ENCODE measurements at regions not wholly inside any gene's neighbourhood (a gene's known extent, or its start where the extent isn't known, plus 50 kb on each side); places are given as distances from the start of the nearest gene placed in this dataset.

DNA sequence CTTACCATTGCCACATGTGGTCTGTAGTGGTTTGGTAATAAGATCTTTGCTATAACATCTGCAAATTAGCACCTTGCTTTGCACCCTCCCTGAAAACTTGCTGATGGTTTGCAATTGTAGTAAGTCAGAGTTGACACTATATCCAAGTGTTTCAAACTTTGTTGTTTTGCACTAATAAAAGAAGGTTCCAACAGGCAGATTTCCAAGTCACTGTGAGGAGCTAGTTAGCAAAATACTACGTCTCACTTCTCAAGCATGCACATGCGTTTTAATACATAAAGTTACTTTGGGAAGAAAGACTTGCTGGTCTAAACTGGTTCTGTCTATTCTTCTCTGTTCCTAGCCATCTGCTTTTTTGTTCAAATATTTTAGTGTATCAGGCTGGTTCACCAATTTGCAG is 103.7 kb upstream of the ZNF521 start:
- DNase-seq = no peak
- Histone ChIP-seq H3K27ac (no peak overlapping the region), H3K9me3 (ENCODE audit: severe bottlenecking) (no peaks in the 10 kb centered on the region), H3K4me3 (ENCODE audit: low read depth, low read length) (no peak overlapping the region), H3K27me3 (ENCODE audit: insufficient read depth, low read depth, severe bottlenecking) (peaks cover 5% of the 10 kb centered on the region), H3K36me3 (no peaks in the 10 kb centered on the region)
- TF ChIP-seq, protein P1, sequence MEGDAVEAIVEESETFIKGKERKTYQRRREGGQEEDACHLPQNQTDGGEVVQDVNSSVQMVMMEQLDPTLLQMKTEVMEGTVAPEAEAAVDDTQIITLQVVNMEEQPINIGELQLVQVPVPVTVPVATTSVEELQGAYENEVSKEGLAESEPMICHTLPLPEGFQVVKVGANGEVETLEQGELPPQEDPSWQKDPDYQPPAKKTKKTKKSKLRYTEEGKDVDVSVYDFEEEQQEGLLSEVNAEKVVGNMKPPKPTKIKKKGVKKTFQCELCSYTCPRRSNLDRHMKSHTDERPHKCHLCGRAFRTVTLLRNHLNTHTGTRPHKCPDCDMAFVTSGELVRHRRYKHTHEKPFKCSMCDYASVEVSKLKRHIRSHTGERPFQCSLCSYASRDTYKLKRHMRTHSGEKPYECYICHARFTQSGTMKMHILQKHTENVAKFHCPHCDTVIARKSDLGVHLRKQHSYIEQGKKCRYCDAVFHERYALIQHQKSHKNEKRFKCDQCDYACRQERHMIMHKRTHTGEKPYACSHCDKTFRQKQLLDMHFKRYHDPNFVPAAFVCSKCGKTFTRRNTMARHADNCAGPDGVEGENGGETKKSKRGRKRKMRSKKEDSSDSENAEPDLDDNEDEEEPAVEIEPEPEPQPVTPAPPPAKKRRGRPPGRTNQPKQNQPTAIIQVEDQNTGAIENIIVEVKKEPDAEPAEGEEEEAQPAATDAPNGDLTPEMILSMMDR (IDR thresholded peaks at IDR 0.05; ENCODE audit: low read depth, low read length) = no peak

DNA sequence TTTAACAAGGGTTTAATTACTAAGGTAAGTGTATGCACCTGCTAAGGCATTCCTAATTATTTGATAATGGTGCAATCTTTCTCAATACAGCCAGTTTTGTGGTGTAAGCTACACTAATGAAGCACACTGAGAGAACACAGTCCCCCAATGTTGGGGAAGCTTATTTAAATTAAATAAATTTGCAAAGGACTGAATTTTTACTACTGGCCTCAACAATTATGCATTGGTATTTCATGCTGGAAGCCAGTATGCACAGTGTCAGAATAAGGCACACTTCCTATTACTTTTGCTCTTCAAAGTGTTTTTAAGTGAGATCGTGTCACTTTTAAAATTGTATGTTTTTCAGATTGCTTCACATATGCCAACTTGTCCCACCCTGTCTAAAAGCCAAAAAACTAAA is 103.2 kb upstream of the ZNF521 start:
- H3K36me3 ChIP-seq = no peaks in the 10 kb centered on the region
- peaks cover 5% of the 10 kb centered on the region for H3K27me3 ChIP-seq (ENCODE audit: insufficient read depth, low read depth, severe bottlenecking)
- no peak for DNase-seq
- TF ChIP-seq, protein P1 (IDR thresholded peaks at IDR 0.05; ENCODE audit: low read depth, low read length) = no peak
- no peak overlapping the region for H3K27ac ChIP-seq
- H3K4me3 ChIP-seq (ENCODE audit: low read depth, low read length) = no peak overlapping the region
- no peaks in the 10 kb centered on the region for H3K9me3 ChIP-seq (ENCODE audit: severe bottlenecking)

DNA sequence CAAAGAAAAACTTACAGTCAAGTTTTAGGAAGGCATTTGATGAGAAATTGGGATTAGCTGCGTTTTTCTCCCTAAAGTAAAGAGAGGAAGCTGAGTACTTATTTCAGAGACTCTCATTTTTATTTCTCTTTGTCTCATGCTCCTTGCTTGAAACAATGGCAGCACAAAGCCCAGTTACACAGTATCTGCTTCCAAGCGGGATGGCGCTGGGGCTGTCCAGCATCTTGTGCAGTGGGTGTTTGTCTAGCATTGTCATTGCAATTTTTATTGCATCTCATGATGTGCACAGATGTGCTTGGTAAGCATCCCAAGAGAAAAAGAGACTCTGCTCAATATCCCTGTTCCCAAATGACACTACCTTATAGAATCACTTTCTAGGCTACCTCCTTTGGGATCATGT is 102.8 kb upstream of the ZNF521 start:
- TF ChIP-seq, protein P1 (IDR thresholded peaks at IDR 0.05; ENCODE audit: low read depth, low read length) = no peak
- DNase-seq = no peak
- no peak overlapping the region for H3K4me3 ChIP-seq (ENCODE audit: low read depth, low read length)
- H3K9me3 ChIP-seq (ENCODE audit: severe bottlenecking) = no peaks in the 10 kb centered on the region
- H3K27ac ChIP-seq = no peak overlapping the region
- H3K27me3 ChIP-seq (ENCODE audit: insufficient read depth, low read depth, severe bottlenecking) = peaks cover 5% of the 10 kb centered on the region
- H3K36me3 ChIP-seq = no peaks in the 10 kb centered on the region

GRCh38 chr18:25454270-25454659 is 102.3 kb upstream of the ZNF521 start:
- no peak overlapping the region for H3K4me3 ChIP-seq (ENCODE audit: low read depth, low read length)

GRCh38 chr18:25453556-25454269 is 101.7 kb upstream of the ZNF521 start:
- TF ChIP-seq, protein P1 (IDR thresholded peaks at IDR 0.05; ENCODE audit: low read depth, low read length) = no peak
- Histone ChIP-seq H3K9me3 (ENCODE audit: severe bottlenecking) (no peaks in the 10 kb centered on the region), H3K27me3 (ENCODE audit: insufficient read depth, low read depth, severe bottlenecking) (peaks cover 5% of the 10 kb centered on the region), H3K36me3 (no peaks in the 10 kb centered on the region), H3K27ac (no peak overlapping the region), H3K4me3 (ENCODE audit: low read depth, low read length) (no peak overlapping the region)
- DNase-seq = no peak

More at GRCh38 chr18:25454270-25454659, 102.3 kb upstream of the ZNF521 start:
- Histone ChIP-seq H3K27me3 (ENCODE audit: insufficient read depth, low read depth, severe bottlenecking) (peaks cover 5% of the 10 kb centered on the region), H3K9me3 (ENCODE audit: severe bottlenecking) (no peaks in the 10 kb centered on the region), H3K27ac (no peak overlapping the region), H3K36me3 (no peaks in the 10 kb centered on the region)
- TF ChIP-seq, protein P1 (IDR thresholded peaks at IDR 0.05; ENCODE audit: low read depth, low read length) = no peak
- DNase-seq = no peak
